Panc1 (cell line): ENCODE measurements at regions not wholly inside any gene's neighbourhood (a gene's known extent, or its start where the extent isn't known, plus 50 kb on each side); places are given as distances from the start of the nearest gene placed in this dataset.
"Not testable (repeated sequence)": the region's sequence is repeated elsewhere in the genome, so short reads cannot be mapped to it uniquely, and the experiment has no call there.

Source experiments
- POLR2AphosphoS5 ChIP-seq: IDR thresholded peaks from 2 replicates; pipeline ENCODE4 v1.6.1; 2012; ENCODE audit warnings: mild to moderate bottlenecking, low read depth, low read length, moderate library complexity
- TF ChIP-seq, protein P1 (sequence below): fragments of 450-650 bp; IDR thresholded peaks from 2 replicates; pipeline ENCODE4 v1.5.1; 2017; ENCODE audit warnings: mild to moderate bottlenecking
- TF ChIP-seq, protein P2 (sequence below), 2 experiments: IDR thresholded peaks; 2 replicates each; pipeline ENCODE4 v1.6.1; 2011 to 2012; ENCODE audit warnings: low read depth in 2 of 2, control low read depth in 1 of 2, low read length in 1 of 2, mild to moderate bottlenecking in 1 of 2, moderate library complexity in 1 of 2; ENCODE audit not compliant: insufficient read depth in 1 of 2

DNA sequence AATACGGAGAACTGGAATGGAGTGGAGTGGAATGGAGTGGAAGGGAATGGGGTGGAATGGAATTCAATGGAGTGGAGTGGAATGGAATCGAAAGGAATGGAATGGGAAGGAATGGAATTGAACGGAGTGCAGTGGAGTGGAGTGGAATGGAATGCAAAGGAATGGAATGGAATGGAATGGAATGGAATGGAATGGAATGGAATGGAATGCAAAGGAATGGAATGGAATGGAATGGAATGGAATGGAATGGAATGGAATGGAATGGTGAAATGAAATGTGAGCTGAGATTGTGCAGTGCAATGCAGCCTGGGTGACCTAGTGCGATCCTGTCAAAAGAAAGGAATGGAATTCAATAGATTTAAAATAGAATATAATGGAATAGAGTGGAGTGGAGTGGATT lies 357.3 kb upstream of the WSB1 start:
- TF ChIP-seq, protein P1, sequence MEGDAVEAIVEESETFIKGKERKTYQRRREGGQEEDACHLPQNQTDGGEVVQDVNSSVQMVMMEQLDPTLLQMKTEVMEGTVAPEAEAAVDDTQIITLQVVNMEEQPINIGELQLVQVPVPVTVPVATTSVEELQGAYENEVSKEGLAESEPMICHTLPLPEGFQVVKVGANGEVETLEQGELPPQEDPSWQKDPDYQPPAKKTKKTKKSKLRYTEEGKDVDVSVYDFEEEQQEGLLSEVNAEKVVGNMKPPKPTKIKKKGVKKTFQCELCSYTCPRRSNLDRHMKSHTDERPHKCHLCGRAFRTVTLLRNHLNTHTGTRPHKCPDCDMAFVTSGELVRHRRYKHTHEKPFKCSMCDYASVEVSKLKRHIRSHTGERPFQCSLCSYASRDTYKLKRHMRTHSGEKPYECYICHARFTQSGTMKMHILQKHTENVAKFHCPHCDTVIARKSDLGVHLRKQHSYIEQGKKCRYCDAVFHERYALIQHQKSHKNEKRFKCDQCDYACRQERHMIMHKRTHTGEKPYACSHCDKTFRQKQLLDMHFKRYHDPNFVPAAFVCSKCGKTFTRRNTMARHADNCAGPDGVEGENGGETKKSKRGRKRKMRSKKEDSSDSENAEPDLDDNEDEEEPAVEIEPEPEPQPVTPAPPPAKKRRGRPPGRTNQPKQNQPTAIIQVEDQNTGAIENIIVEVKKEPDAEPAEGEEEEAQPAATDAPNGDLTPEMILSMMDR, result not testable (repeated sequence)
- TF ChIP-seq, protein P2, sequence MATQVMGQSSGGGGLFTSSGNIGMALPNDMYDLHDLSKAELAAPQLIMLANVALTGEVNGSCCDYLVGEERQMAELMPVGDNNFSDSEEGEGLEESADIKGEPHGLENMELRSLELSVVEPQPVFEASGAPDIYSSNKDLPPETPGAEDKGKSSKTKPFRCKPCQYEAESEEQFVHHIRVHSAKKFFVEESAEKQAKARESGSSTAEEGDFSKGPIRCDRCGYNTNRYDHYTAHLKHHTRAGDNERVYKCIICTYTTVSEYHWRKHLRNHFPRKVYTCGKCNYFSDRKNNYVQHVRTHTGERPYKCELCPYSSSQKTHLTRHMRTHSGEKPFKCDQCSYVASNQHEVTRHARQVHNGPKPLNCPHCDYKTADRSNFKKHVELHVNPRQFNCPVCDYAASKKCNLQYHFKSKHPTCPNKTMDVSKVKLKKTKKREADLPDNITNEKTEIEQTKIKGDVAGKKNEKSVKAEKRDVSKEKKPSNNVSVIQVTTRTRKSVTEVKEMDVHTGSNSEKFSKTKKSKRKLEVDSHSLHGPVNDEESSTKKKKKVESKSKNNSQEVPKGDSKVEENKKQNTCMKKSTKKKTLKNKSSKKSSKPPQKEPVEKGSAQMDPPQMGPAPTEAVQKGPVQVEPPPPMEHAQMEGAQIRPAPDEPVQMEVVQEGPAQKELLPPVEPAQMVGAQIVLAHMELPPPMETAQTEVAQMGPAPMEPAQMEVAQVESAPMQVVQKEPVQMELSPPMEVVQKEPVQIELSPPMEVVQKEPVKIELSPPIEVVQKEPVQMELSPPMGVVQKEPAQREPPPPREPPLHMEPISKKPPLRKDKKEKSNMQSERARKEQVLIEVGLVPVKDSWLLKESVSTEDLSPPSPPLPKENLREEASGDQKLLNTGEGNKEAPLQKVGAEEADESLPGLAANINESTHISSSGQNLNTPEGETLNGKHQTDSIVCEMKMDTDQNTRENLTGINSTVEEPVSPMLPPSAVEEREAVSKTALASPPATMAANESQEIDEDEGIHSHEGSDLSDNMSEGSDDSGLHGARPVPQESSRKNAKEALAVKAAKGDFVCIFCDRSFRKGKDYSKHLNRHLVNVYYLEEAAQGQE (IDR thresholded peaks at IDR 0.05; ENCODE audit: insufficient read depth in 1 of 2, low read depth in 2 of 2, low read length in 1 of 2), result not testable (repeated sequence)
- not testable (repeated sequence) for TF ChIP-seq POLR2AphosphoS5
